ENCODE measurements at regions not wholly inside any gene's neighbourhood (a gene's known extent, or its start where the extent isn't known, plus 50 kb on each side); places are given as distances from the start of the nearest gene placed in this dataset.

DNA sequence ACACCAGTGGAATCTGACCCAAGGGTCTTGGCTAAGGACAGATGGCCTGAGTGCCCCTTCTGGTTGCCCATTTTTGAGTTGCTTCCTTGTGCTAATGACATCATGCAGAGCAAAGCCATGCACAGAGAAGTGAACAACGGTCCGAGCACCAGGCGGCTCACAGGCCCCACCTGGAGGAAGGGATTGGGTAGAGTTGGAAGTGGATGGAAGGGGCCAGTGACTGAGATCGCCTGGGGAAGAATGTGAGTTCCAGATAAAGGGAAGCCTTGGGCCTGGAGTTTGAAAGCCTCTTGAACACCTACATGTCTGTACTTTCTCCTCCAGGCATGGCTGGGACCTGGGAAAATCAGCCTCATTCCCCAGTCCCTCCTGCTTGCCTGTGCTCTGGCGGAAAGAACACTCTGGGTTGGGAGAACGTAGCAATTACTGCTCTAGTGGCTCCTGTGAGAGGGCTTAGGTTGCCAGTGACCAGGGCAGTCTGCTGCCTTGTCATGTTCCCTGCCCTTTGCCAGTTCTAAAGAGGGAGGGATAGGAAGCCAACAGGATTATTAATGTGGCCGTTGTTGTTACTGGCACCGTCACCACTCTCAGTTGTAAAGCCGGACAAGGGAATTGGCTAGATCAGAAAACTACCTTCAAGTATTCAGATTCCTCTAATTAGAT, 62.5 kb upstream of the PTPN3 start:
- TF ChIP-seq, protein P1, sequence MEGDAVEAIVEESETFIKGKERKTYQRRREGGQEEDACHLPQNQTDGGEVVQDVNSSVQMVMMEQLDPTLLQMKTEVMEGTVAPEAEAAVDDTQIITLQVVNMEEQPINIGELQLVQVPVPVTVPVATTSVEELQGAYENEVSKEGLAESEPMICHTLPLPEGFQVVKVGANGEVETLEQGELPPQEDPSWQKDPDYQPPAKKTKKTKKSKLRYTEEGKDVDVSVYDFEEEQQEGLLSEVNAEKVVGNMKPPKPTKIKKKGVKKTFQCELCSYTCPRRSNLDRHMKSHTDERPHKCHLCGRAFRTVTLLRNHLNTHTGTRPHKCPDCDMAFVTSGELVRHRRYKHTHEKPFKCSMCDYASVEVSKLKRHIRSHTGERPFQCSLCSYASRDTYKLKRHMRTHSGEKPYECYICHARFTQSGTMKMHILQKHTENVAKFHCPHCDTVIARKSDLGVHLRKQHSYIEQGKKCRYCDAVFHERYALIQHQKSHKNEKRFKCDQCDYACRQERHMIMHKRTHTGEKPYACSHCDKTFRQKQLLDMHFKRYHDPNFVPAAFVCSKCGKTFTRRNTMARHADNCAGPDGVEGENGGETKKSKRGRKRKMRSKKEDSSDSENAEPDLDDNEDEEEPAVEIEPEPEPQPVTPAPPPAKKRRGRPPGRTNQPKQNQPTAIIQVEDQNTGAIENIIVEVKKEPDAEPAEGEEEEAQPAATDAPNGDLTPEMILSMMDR (IDR thresholded peaks at IDR 0.05; ENCODE audit: extremely low read depth in 1 of 2, insufficient read depth in 1 of 2, low read depth in 1 of 2, low read length in 2 of 2), result no peak
- TF ChIP-seq POLR2A (IDR thresholded peaks at IDR 0.05; ENCODE audit: low read depth, low read length), result no peak
- TF ChIP-seq EZH2 (IDR thresholded peaks at IDR 0.05; ENCODE audit: borderline replicate concordance, low read depth, low read length, severe bottlenecking), result no peak
- TF ChIP-seq POLR2AphosphoS5 (IDR thresholded peaks at IDR 0.05; ENCODE audit: insufficient read depth, low read depth, low read length), result no peak
- no peak for TF ChIP-seq JUN (IDR thresholded peaks at IDR 0.05; ENCODE audit: borderline replicate concordance, insufficient read depth, insufficient read length, low read depth)
- TF ChIP-seq, protein P2, sequence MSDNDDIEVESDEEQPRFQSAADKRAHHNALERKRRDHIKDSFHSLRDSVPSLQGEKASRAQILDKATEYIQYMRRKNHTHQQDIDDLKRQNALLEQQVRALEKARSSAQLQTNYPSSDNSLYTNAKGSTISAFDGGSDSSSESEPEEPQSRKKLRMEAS (IDR thresholded peaks at IDR 0.05; ENCODE audit: insufficient read depth, insufficient read length), result no peak

Measured in endothelial cell of umbilical vein (primary cell).